Vagina (tissue), 2 donors: ENCODE measurements at regions not wholly inside any gene's neighbourhood (a gene's known extent, or its start where the extent isn't known, plus 50 kb on each side); places are given as distances from the start of the nearest gene placed in this dataset.

Source experiments
- DNase-seq, 2 donors: peaks; one replicate each; pipeline ENCODE4 v3.0.0-alpha.2; 2017; ENCODE audit errors: extremely low spot score in 2 of 2
- H3K27ac ChIP-seq: fragments of 200-600 bp; sonication (generic); one replicate; pipeline ENCODE4 v1.5.1; 2019
- H3K27me3 ChIP-seq: fragments of 200-600 bp; sonication (generic); one replicate; pipeline ENCODE4 v1.5.1; 2019
- H3K36me3 ChIP-seq, 2 donors: fragments of 200-600 bp; sonication (generic); one replicate each; pipeline ENCODE4 v1.5.1; 2017 to 2019
- H3K4me1 ChIP-seq: fragments of 200-600 bp; sonication (generic); one replicate; pipeline ENCODE4 v1.5.1; 2019
- H3K4me3 ChIP-seq, 2 donors: fragments of 200-600 bp; sonication (generic); 1 replicate in 1 of 2; 2 replicates in 1 of 2; pipeline ENCODE4 v1.5.1; 2016 to 2019
- H3K9me3 ChIP-seq: fragments of 200-600 bp; sonication (generic); one replicate; pipeline ENCODE4 v1.5.1; 2019
- CTCF ChIP-seq, 3 experiments: fragments of 450-650 bp in 2 of 3; fragments of 200-600 bp in 1 of 3; sonication (generic) in 1 of 3; IDR thresholded peaks; one replicate each; pipeline ENCODE4 v1.5.1; 2017 to 2019; ENCODE audit warnings: antibody characterized with exemption in 3 of 3, mild to moderate bottlenecking in 2 of 3, moderate library complexity in 2 of 3
- POLR2A ChIP-seq, 2 donors: fragments of 450-650 bp; IDR thresholded peaks; one replicate each; pipeline ENCODE4 v1.6.1; 2017; ENCODE audit warnings: antibody characterized with exemption in 2 of 2, mild to moderate bottlenecking in 2 of 2, moderate library complexity in 2 of 2
- POLR2AphosphoS5 ChIP-seq, 2 donors: sonication (generic); formaldehyde crosslinking; IDR thresholded peaks; one replicate each; pipeline ENCODE4 v1.9.0; 2017; ENCODE audit warnings: antibody characterized with exemption in 2 of 2, mild to moderate bottlenecking in 2 of 2, low read depth in 1 of 2; ENCODE audit not compliant: insufficient read depth in 1 of 2
- intact Hi-C: fragments of 100-400 bp; cut with DNase I; formaldehyde crosslinking; loops from one replicate; pipeline ENCODE4 v1.15.1; 2023

DNA sequence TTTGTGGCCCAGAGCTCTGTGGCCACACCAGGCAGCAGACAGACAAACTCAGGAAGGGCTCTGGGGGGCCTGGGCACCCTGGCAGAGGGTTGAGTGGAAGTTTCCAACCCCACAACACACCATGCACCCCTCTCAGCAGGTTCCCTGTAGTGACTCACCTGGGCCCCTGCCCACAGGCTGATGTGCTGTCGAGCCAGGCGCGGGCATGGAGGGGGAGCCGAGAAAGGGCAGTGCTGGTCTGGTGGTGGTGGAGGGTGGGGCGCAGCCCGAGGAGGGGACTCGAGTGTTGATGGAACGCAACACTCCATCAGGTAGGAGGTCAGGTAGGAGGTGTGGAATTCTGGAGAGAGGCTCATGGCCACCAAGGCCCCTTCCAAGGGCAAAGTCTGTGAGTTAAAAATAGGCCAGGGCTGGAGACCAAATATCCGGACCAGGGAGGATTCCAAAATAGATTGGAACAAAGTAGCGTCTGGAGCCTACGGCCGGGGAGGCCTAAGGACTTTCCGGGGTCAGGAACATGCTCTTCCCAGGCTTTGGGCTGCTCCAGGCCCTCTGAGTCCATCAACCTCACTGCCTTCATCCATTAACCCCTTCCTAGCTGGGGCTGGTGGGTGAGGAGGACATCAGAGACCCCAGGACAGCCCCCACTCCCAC, 191.5 kb upstream of the AJAP1 start:
- intact Hi-C loops, result no loop called here
- no peak for TF ChIP-seq POLR2AphosphoS5 (IDR thresholded peaks at IDR 0.05; ENCODE audit: insufficient read depth in 1 of 2, low read depth in 1 of 2)
- no peak for TF ChIP-seq CTCF (IDR thresholded peaks at IDR 0.05)
- TF ChIP-seq POLR2A (IDR thresholded peaks at IDR 0.05), result no peak
- no peak overlapping the region for H3K4me3 ChIP-seq
- no peaks in the 10 kb centered on the region for H3K9me3 ChIP-seq
- H3K36me3 ChIP-seq, result no peaks in the 10 kb centered on the region
- H3K27ac ChIP-seq, result no peak overlapping the region
- no peaks in the 10 kb centered on the region for H3K4me1 ChIP-seq
- no peaks in the 10 kb centered on the region for H3K27me3 ChIP-seq
- no peak for DNase-seq

DNA sequence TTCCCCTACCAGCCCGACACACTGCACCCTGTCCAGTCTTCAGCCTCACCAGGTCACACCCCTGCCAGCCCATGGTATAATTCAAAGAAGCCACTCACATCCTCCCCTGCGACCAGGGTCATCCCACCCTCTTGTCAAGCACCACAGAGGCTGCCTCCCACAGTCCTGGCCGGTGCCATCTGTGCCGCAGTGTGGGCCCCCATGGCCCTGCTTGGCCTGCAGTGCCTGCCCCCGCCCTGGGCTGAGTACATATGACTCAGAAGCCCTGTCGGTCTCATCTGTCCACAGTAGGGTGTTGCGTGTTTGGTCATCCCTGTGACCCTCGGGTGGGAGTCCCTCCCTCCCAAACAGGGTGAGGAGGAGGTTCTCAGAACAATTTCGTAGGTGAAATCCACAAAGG, 190.8 kb upstream of the AJAP1 start:
- H3K27ac ChIP-seq, result no peak overlapping the region
- TF ChIP-seq POLR2AphosphoS5 (IDR thresholded peaks at IDR 0.05; ENCODE audit: insufficient read depth in 1 of 2, low read depth in 1 of 2), result no peak
- no peak for TF ChIP-seq CTCF (IDR thresholded peaks at IDR 0.05)
- no peak for TF ChIP-seq POLR2A (IDR thresholded peaks at IDR 0.05)
- intact Hi-C loops, result no loop called here

DNA sequence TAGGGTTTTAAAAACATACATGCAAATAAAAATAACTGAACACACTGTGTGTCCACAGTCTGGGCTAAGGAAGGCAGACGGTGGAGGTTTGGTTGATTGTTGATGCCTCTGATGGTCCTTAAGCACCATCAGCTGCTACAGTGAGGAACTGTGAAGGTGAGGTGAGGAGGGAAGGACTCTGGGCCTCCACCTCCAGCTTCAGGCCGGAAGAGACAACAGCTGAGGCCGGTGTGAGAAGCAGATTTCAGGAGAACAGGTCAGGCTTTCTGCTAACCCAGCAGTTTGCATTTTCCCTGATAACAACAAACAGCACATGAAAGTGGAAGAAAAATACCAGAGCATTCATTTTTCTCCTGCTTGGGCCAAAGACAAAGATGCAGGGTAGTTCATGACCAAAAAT, 189.9 kb upstream of the AJAP1 start:
- intact Hi-C loops, result no loop called here
- Histone ChIP-seq H3K9me3 (no peaks in the 10 kb centered on the region), H3K36me3 (no peaks in the 10 kb centered on the region), H3K27ac (no peak overlapping the region), H3K27me3 (no peaks in the 10 kb centered on the region), H3K4me3 (no peak overlapping the region), H3K4me1 (no peaks in the 10 kb centered on the region)
- DNase-seq, result no peak
- no peak for TF ChIP-seq CTCF (IDR thresholded peaks at IDR 0.05)
- no peak for TF ChIP-seq POLR2AphosphoS5 (IDR thresholded peaks at IDR 0.05; ENCODE audit: insufficient read depth in 1 of 2, low read depth in 1 of 2)
- TF ChIP-seq POLR2A (IDR thresholded peaks at IDR 0.05), result no peak

More for the DNA sequence above, 190.8 kb upstream of the AJAP1 start:
- H3K4me1 ChIP-seq, result no peaks in the 10 kb centered on the region
- no peaks in the 10 kb centered on the region for H3K9me3 ChIP-seq
- H3K27me3 ChIP-seq, result no peaks in the 10 kb centered on the region
- no peak overlapping the region for H3K4me3 ChIP-seq
- no peak for DNase-seq
- no peaks in the 10 kb centered on the region for H3K36me3 ChIP-seq

GRCh38 chr1:4467241-4467640, 187.2 kb upstream of the AJAP1 start:
- H3K27me3 ChIP-seq, result no peaks in the 10 kb centered on the region
- no peak for TF ChIP-seq POLR2A (IDR thresholded peaks at IDR 0.05)
- no peak for TF ChIP-seq CTCF (IDR thresholded peaks at IDR 0.05)
- no peak for TF ChIP-seq POLR2AphosphoS5 (IDR thresholded peaks at IDR 0.05; ENCODE audit: insufficient read depth in 1 of 2, low read depth in 1 of 2)
- no peaks in the 10 kb centered on the region for H3K4me1 ChIP-seq
- intact Hi-C loops, result no loop called here
- DNase-seq, result no peak
- no peaks in the 10 kb centered on the region for H3K9me3 ChIP-seq
- no peak overlapping the region for H3K4me3 ChIP-seq
- H3K27ac ChIP-seq, result no peak overlapping the region
- no peaks in the 10 kb centered on the region for H3K36me3 ChIP-seq

GRCh38 chr1:4468386-4468785, 186.0 kb upstream of the AJAP1 start:
- H3K4me3 ChIP-seq, result no peak overlapping the region
- no peak for TF ChIP-seq POLR2AphosphoS5 (IDR thresholded peaks at IDR 0.05; ENCODE audit: insufficient read depth in 1 of 2, low read depth in 1 of 2)
- no peak for TF ChIP-seq CTCF (IDR thresholded peaks at IDR 0.05)
- TF ChIP-seq POLR2A (IDR thresholded peaks at IDR 0.05), result no peak
- intact Hi-C loops, result no loop called here

More at GRCh38 chr1:4468386-4468785, 186.0 kb upstream of the AJAP1 start:
- Histone ChIP-seq H3K9me3 (no peaks in the 10 kb centered on the region), H3K27me3 (no peaks in the 10 kb centered on the region), H3K27ac (no peak overlapping the region), H3K4me1 (no peaks in the 10 kb centered on the region), H3K36me3 (no peaks in the 10 kb centered on the region)
- no peak for DNase-seq
